ENCODE measurements at regions not wholly inside any gene's neighbourhood (a gene's known extent, or its start where the extent isn't known, plus 50 kb on each side); places are given as distances from the start of the nearest gene placed in this dataset.

DNA sequence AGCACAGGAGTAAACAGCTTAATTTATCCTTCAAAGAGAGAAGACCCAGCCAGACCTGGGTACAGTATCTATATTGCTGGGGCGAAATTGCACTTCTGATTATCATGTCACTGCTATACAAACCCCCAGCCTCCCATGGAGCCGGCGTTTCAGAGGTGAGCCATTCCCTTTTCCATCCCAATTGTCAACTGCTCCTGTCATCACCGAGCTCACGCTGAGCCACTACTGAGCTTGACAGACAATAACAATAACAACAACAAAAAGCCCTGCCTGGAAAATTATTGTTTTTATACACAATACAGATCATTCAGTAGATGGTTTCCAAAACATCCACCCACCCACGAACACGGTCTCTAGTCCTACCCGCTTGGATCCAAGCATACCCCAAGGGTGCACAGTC, 129.0 kb upstream of the JARID2 start:
- 86 to 91% (median 87%) methylated on average over 8 of the region's 8 CpGs for WGBS, 5 donors
- Histone ChIP-seq H3K9me3 (no peaks in the 10 kb centered on the region), H3K27ac (no peak overlapping the region), H3K36me3 (no peaks in the 10 kb centered on the region), H3K4me3 (no peak overlapping the region), H3K27me3 (no peaks in the 10 kb centered on the region), H3K4me1 (no peaks in the 10 kb centered on the region)
- DNase-seq = no peak
- TF ChIP-seq, protein P1, sequence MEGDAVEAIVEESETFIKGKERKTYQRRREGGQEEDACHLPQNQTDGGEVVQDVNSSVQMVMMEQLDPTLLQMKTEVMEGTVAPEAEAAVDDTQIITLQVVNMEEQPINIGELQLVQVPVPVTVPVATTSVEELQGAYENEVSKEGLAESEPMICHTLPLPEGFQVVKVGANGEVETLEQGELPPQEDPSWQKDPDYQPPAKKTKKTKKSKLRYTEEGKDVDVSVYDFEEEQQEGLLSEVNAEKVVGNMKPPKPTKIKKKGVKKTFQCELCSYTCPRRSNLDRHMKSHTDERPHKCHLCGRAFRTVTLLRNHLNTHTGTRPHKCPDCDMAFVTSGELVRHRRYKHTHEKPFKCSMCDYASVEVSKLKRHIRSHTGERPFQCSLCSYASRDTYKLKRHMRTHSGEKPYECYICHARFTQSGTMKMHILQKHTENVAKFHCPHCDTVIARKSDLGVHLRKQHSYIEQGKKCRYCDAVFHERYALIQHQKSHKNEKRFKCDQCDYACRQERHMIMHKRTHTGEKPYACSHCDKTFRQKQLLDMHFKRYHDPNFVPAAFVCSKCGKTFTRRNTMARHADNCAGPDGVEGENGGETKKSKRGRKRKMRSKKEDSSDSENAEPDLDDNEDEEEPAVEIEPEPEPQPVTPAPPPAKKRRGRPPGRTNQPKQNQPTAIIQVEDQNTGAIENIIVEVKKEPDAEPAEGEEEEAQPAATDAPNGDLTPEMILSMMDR (IDR thresholded peaks at IDR 0.05) = no peak
- TF ChIP-seq POLR2AphosphoS5 (IDR thresholded peaks at IDR 0.05) (no peak), EP300 (IDR thresholded peaks at IDR 0.05) (no peak), POLR2A (IDR thresholded peaks at IDR 0.05) (no peak)
- intact Hi-C loops (cut with DNase I; ENCODE audit: low total_unique reads) = no loop called here

DNA sequence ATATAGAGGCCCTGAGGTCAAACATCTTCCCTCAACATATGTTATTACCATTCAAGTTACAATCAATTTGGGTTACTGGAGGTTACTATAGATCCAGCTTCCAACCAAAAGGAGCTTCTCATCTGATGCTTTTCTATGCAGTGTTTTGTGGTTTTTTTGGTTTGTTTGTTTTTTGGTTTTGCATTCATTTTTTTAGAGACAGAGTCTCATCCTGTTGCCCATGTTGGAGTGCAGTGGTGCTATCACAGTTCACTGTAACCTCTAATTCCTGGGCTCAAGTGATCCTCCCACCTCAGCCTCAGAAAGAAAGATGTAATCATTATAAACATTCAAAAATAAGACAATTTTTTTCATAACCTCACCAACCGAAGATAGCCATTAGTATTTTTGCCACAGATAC, 124.4 kb upstream of the JARID2 start:
- WGBS, 5 donors = 85 to 98% (median 91%) methylated on average over 1 of the region's 1 CpG
- Histone ChIP-seq H3K4me3 (no peak overlapping the region), H3K36me3 (no peaks in the 10 kb centered on the region)

DNA sequence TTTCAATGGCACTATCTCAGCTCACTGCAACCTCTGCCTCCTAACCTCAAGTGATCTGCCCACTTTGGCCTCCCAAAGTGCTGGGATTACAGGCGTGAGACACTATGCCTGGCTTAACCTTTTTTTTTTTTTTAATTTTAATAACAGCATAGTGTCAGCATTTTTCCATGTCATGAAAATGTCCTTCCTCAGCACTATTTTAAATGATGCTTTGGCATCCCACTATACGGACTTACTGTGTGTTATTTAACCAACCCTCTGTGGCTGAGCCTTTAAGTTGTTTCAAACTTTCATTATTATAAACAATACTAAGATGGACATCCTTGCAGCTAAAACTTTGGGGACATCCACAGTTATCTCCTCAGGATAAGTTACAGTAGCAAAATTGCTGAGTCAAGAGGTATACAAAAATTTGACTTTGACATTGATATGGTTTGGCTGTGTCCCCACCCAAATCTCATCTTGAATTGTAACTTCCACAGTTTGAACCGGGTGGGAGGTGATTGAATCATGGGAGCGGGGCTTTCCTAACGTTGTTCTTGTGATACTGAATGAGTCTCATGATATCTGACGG, 123.8 kb upstream of the JARID2 start:
- no peak for DNase-seq
- no peak overlapping the region for H3K4me3 ChIP-seq
- H3K27me3 ChIP-seq = no peaks in the 10 kb centered on the region
- no peaks in the 10 kb centered on the region for H3K36me3 ChIP-seq
- no peaks in the 10 kb centered on the region for H3K4me1 ChIP-seq
- intact Hi-C loops (cut with DNase I; ENCODE audit: low total_unique reads) = no loop called here
- no peaks in the 10 kb centered on the region for H3K9me3 ChIP-seq
- H3K27ac ChIP-seq = no peak overlapping the region
- 83 to 91% (median 89%) methylated on average over 6 of the region's 6 CpGs for WGBS, 5 donors
- TF ChIP-seq POLR2A (IDR thresholded peaks at IDR 0.05) = no peak
- no peak for TF ChIP-seq EP300 (IDR thresholded peaks at IDR 0.05)
- TF ChIP-seq, protein P1 (IDR thresholded peaks at IDR 0.05) = no peak
- no peak for TF ChIP-seq POLR2AphosphoS5 (IDR thresholded peaks at IDR 0.05)

More for the DNA sequence above, 124.4 kb upstream of the JARID2 start:
- Histone ChIP-seq H3K4me1 (no peaks in the 10 kb centered on the region), H3K27me3 (no peaks in the 10 kb centered on the region), H3K9me3 (no peaks in the 10 kb centered on the region), H3K27ac (no peak overlapping the region)
- no peak for DNase-seq
- intact Hi-C loops (cut with DNase I; ENCODE audit: low total_unique reads) = no loop called here
- TF ChIP-seq, protein P1 (IDR thresholded peaks at IDR 0.05) = no peak
- TF ChIP-seq POLR2AphosphoS5 (IDR thresholded peaks at IDR 0.05) = no peak

DNA sequence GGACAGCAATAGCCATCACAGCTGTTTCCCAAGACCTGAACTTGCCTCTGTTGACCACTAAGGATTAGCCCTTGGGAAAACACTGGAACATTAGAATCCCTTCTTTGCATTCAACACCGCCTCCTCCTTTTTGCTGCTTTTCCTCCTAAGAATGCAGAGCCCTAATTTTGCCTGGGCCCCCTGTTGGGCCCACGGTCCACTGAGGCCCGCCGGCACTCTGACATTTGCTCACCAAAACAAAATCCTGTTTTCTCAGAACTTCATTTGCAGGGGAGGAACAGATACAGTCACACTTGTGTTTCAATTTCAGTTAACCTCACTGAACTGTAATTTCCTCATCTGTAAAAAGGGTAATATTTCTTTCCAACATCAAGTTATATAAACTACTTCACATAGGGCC, 116.0 kb upstream of the JARID2 start:
- Histone ChIP-seq H3K27ac (no peak overlapping the region), H3K4me1 (peaks cover 0 to 7% (median 0%) of the 10 kb centered on the region in 4 donors), H3K4me3 (no peak overlapping the region), H3K27me3 (no peaks in the 10 kb centered on the region), H3K36me3 (no peaks in the 10 kb centered on the region), H3K9me3 (no peaks in the 10 kb centered on the region)
- no peak for TF ChIP-seq POLR2A (IDR thresholded peaks at IDR 0.05)
- TF ChIP-seq POLR2AphosphoS5 (IDR thresholded peaks at IDR 0.05) = no peak
- TF ChIP-seq EP300 (IDR thresholded peaks at IDR 0.05) = no peak
- TF ChIP-seq, protein P1 (IDR thresholded peaks at IDR 0.05) = no peak
- no peak for DNase-seq
- intact Hi-C loops (cut with DNase I; ENCODE audit: low total_unique reads) = no loop called here
- 63 to 71% (median 70%) methylated on average over 4 of the region's 4 CpGs for WGBS, 5 donors
